ENCODE measurements at regions not wholly inside any gene's neighbourhood (a gene's known extent, or its start where the extent isn't known, plus 50 kb on each side); places are given as distances from the start of the nearest gene placed in this dataset.
"Not testable (repeated sequence)": the region's sequence is repeated elsewhere in the genome, so short reads cannot be mapped to it uniquely, and the experiment has no call there.

- DNase-seq (ENCODE audit: low read depth in 2 of 2), result no peak
These were observed 138.3 kb upstream of the PALS2 start for GRCh38 chr7:24434972-24435371.

- DNase-seq (ENCODE audit: low read depth in 2 of 2), result no peak
These were observed 136.9 kb upstream of the PALS2 start for GRCh38 chr7:24436131-24436920.

- no peak for DNase-seq (ENCODE audit: low read depth in 2 of 2)
These were observed 135.0 kb upstream of the PALS2 start for GRCh38 chr7:24438232-24438631.

- not testable (repeated sequence) for DNase-seq (ENCODE audit: low read depth in 2 of 2)
These were observed 134.1 kb upstream of the PALS2 start for GRCh38 chr7:24439104-24439503.

GRCh38 chr7:24440892-24441291 lies 132.4 kb upstream of the PALS2 start:
- DNase-seq (ENCODE audit: low read depth in 2 of 2), result no peak

- DNase-seq (ENCODE audit: low read depth in 2 of 2), result no peak
These were observed 131.8 kb upstream of the PALS2 start for GRCh38 chr7:24441314-24442027.

GRCh38 chr7:24442170-24442777 lies 131.0 kb upstream of the PALS2 start:
- DNase-seq (ENCODE audit: low read depth in 2 of 2), result no peak

GRCh38 chr7:24444666-24445440 lies 128.4 kb upstream of the PALS2 start:
- DNase-seq (ENCODE audit: low read depth in 2 of 2), result no peak

GRCh38 chr7:24448038-24448437 lies 125.2 kb upstream of the PALS2 start:
- DNase-seq (ENCODE audit: low read depth in 2 of 2), result no peak

GRCh38 chr7:24449416-24449815 lies 123.8 kb upstream of the PALS2 start:
- not testable (repeated sequence) for DNase-seq (ENCODE audit: low read depth in 2 of 2)

GRCh38 chr7:24455813-24456525 lies 117.3 kb upstream of the PALS2 start:
- no peak for DNase-seq (ENCODE audit: low read depth in 2 of 2)

- DNase-seq (ENCODE audit: low read depth in 2 of 2), result no peak
These were observed 116.6 kb upstream of the PALS2 start for GRCh38 chr7:24456526-24457218.

GRCh38 chr7:24457219-24457558 lies 116.1 kb upstream of the PALS2 start:
- no peak for DNase-seq (ENCODE audit: low read depth in 2 of 2)

- DNase-seq (ENCODE audit: low read depth in 2 of 2), result no peak
These were observed 111.1 kb upstream of the PALS2 start for GRCh38 chr7:24462117-24462516.

GRCh38 chr7:24462984-24463383 lies 110.3 kb upstream of the PALS2 start:
- no peak for DNase-seq (ENCODE audit: low read depth in 2 of 2)

GRCh38 chr7:24463474-24463873 lies 109.8 kb upstream of the PALS2 start:
- DNase-seq (ENCODE audit: low read depth in 2 of 2), result no peak

GRCh38 chr7:24464861-24465260 lies 108.4 kb upstream of the PALS2 start:
- DNase-seq (ENCODE audit: low read depth in 2 of 2), result no peak

GRCh38 chr7:24466168-24466768 lies 107.0 kb upstream of the PALS2 start:
- DNase-seq (ENCODE audit: low read depth in 2 of 2), result no peak

- DNase-seq (ENCODE audit: low read depth in 2 of 2), result no peak
These were observed 104.1 kb upstream of the PALS2 start for GRCh38 chr7:24469118-24469517.

- no peak for DNase-seq (ENCODE audit: low read depth in 2 of 2)
These were observed 101.2 kb upstream of the PALS2 start for GRCh38 chr7:24472093-24472492.
